HEK293T (cell line): ENCODE measurements at regions not wholly inside any gene's neighbourhood (a gene's known extent, or its start where the extent isn't known, plus 50 kb on each side); places are given as distances from the start of the nearest gene placed in this dataset.

Source experiments
- ARNT ChIP-seq: fragments of 450-650 bp; IDR thresholded peaks from 2 replicates; pipeline ENCODE4 v1.6.1; 2017; ENCODE audit warnings: mild to moderate bottlenecking
- CTBP1 ChIP-seq: fragments of 450-650 bp; IDR thresholded peaks from 2 replicates; pipeline ENCODE4 v1.6.1; 2016; ENCODE audit warnings: borderline replicate concordance
- FOXA1 ChIP-seq: fragments of 450-650 bp; IDR thresholded peaks from 2 replicates; pipeline ENCODE4 v1.6.1; 2016; ENCODE audit warnings: mild to moderate bottlenecking
- FOXM1 ChIP-seq: fragments of 450-650 bp; IDR thresholded peaks from 2 replicates; pipeline ENCODE4 v1.6.1; 2017; ENCODE audit warnings: mild to moderate bottlenecking, borderline replicate concordance
- LEF1 ChIP-seq: fragments of 450-650 bp; IDR thresholded peaks from 2 replicates; pipeline ENCODE4 v1.6.1; 2017; ENCODE audit warnings: mild to moderate bottlenecking, borderline replicate concordance
- NFRKB ChIP-seq: fragments of 450-650 bp; IDR thresholded peaks from 2 replicates; pipeline ENCODE4 v1.6.1; 2016; ENCODE audit warnings: mild to moderate bottlenecking, moderate library complexity
- ZNF384 ChIP-seq: fragments of 450-650 bp; IDR thresholded peaks from 2 replicates; pipeline ENCODE4 v1.6.1; 2016

GRCh38 chr5:19370655-19371386 is 617.2 kb downstream of the CDH18 start:
- no peak for TF ChIP-seq CTBP1
- no peak for TF ChIP-seq ZNF384
- no peak for TF ChIP-seq ARNT
- TF ChIP-seq FOXM1, result no peak
- no peak for TF ChIP-seq NFRKB
- TF ChIP-seq LEF1, result no peak
- no peak for TF ChIP-seq FOXA1
